ENCODE measurements at regions not wholly inside any gene's neighbourhood (a gene's known extent, or its start where the extent isn't known, plus 50 kb on each side); places are given as distances from the start of the nearest gene placed in this dataset.

- TF ChIP-seq TFAP4 (CRISPR knock-in tag; IDR thresholded peaks at IDR 0.05; ENCODE audit: borderline replicate concordance) (no peak), RCOR1 (IDR thresholded peaks at IDR 0.05; ENCODE audit: borderline replicate concordance in 1 of 2, low read depth in 2 of 2, low read length in 2 of 2) (peak in 1 of 2 experiments; percentile 34; a peak in 1 of 4 replicates), CBX1 (IDR thresholded peaks at IDR 0.05; ENCODE audit: low read depth) (peak; percentile 98)
Observed at GRCh38 chr2:128469203-128469602, 150.5 kb upstream of the HS6ST1 start (continued).

- H3K9ac ChIP-seq (ENCODE audit: insufficient read depth in 1 of 2, low read depth in 2 of 2, low read length in 2 of 2) = no peak overlapping the region
- peaks cover 16% of the 10 kb centered on the region for H3K9me3 ChIP-seq (replicated peaks; ENCODE audit: control insufficient read depth, insufficient read depth, low read depth, low read length)
- no peak for FAIRE-seq
- ChIA-PET POLR2A (interaction anchor here (0.6 kb wide), 1 partner anchor 15 kb away, joined by 3 read pairs; no protein-coding TSS in a partner anchor), CTCF (ENCODE audit: low intra/inter-chr PET ratio) (no interaction called here)
- H3K27me3 ChIP-seq (ENCODE audit: control insufficient read depth in 2 of 2, insufficient read depth in 2 of 2, low read length in 2 of 2) = no peaks in the 10 kb centered on the region; a peak in 1 of 5 replicates
- in situ Hi-C loops (cut with MboI) = no loop called here
- H3K36me3 ChIP-seq (ENCODE audit: control insufficient read depth, insufficient read depth, low read length) = no peaks in the 10 kb centered on the region; the same call in 2 of the 3 replicates
- TF ChIP-seq MAFK (IDR thresholded peaks at IDR 0.05; ENCODE audit: low read length) (no peak), SETDB1 (IDR thresholded peaks at IDR 0.05; ENCODE audit: low read length) (no peak), ZFP1 (CRISPR knock-in tag; IDR thresholded peaks at IDR 0.05) (no peak), ZNF586 (CRISPR knock-in tag; conservative IDR thresholded peaks at IDR 0.05) (no peak), SAFB2 (IDR thresholded peaks at IDR 0.05; ENCODE audit: borderline replicate concordance, low read depth, low read length, severe bottlenecking) (no peak)
- no peaks in the 10 kb centered on the region for H3K79me2 ChIP-seq (ENCODE audit: control insufficient read depth, insufficient read depth, low read length)
- ATAC-seq = no peak
- H4K20me1 ChIP-seq (replicated peaks; ENCODE audit: control insufficient read depth, insufficient read depth, low read length) = no peaks in the 10 kb centered on the region
- no TSS peak for BruUV-seq (replicated peaks)
- H2AFZ ChIP-seq (ENCODE audit: low read depth, low read length) = no peak overlapping the region
- H3K27ac ChIP-seq (ENCODE audit: extremely low read depth, low read depth, low read length) = no peak overlapping the region
- H3K4me3 ChIP-seq = no peak overlapping the region
- intact Hi-C loops (cut with micrococcal nuclease) = no loop called here
- H3K9me1 ChIP-seq (ENCODE audit: control insufficient read depth, insufficient read depth, low read length) = no peaks in the 10 kb centered on the region
- WGBS (ENCODE audit: insufficient coverage, low coverage, missing lambda C conversion rate) = 5% methylated on average over 3 of the region's 3 CpGs
- DNase-seq (ENCODE audit: extremely low read depth in 1 of 4, low spot score in 3 of 4) = no peak
- no peaks in the 10 kb centered on the region; a peak in 2 of 5 replicates for H3K4me1 ChIP-seq (replicated peaks in 1 of 2; ENCODE audit: control insufficient read depth in 2 of 2, insufficient read depth in 2 of 2, low read length in 2 of 2)
- H3K4me2 ChIP-seq (ENCODE audit: insufficient read depth, low read length) = no peak overlapping the region
Observed at GRCh38 chr2:128469875-128470274, 151.2 kb upstream of the HS6ST1 start.
